NCI-H2196 treated with DMSO at 0.1 percent for 48 hours (cell line): ENCODE measurements at regions not wholly inside any gene's neighbourhood (a gene's known extent, or its start where the extent isn't known, plus 50 kb on each side); places are given as distances from the start of the nearest gene placed in this dataset.
"Not testable (repeated sequence)": the region's sequence is repeated elsewhere in the genome, so short reads cannot be mapped to it uniquely, and the experiment has no call there.

Experiments used
- DNase-seq: peaks from one replicate; lab custom pipeline; 2025; ENCODE audit not compliant: unreplicated experiment; lab: John Stamatoyannopoulos, UW

DNA sequence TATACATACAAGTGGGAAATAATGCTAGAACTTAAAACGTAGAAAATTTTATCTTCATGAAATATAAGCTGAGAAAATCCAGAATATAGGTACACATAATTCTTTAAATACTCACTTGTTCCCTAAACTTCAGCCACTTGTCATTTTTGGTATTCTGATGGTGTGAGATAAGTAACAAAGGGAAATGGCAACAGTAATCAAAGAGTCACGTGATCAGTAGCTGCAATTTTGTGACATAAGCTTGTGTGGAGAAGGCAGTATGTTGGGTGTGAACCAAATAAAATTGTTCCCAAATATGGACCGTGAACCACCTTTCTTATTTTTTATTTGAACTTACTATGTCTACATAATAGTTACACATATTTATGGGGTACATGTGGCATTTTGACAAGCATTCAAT, 650.3 kb upstream of the ADARB2 start:
- no peak for DNase-seq

DNA sequence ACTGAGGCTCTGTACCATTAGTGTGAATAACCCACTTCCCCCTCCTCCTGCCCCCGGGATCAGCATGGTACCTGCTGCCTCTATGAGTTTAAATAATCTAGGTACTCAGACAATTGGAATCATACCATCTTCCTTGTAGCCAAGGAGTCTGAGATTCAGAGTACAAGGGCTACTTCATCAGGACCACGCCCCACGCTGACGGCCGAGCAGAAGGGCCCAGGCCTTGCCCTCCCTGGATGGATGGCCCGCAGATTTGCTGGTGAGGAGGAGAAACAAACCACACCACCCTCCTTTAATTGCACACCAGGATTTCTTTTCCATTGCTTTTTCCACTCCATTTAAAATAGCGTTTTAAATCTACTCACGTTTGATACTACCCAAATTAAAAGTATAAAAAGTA, 649.9 kb upstream of the ADARB2 start:
- DNase-seq = no peak

GRCh38 chr10:2380218-2380617, 642.9 kb upstream of the ADARB2 start:
- DNase-seq = no peak

DNA sequence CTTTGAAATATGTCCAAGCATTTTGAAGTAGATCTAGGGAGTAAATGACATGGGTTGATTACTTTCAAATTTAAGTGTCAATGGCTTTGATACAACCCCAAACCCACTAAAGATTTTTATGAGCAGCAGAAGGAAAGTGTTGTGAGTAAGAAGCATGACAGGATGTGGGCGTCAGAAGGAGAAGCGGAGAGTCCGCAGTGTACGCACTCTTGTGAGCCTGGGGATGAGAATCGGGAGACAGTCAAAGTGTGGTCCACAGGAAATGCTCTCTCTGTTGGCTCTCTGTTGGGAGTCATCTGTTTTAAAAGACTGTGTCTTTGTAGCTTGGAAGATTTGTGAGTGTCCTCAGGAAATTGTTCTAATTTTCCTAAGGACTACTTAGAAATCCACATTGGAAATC, 629.8 kb upstream of the ADARB2 start:
- DNase-seq = no peak

GRCh38 chr10:2366264-2366931, 629.1 kb upstream of the ADARB2 start:
- no peak for DNase-seq

DNA sequence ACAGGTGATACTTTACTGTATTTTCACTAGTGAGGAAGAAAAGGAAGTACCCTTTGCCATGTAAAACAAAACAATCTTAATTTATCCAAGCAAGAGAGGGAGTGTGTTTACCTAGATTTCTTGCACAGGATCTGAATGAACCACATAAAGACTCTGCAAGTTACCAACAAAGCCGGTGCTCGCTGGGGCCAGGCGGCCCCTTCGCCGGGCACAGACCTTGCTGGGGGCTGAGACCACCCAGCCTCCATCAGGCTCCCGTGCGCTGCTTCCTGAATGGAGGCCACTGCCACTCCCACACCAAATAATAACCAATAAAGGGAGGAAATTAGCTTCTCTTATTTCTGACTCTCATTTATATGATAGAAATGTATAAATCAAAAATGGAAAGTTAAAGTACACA, 625.0 kb upstream of the ADARB2 start:
- DNase-seq = no peak

GRCh38 chr10:2358586-2358985, 621.3 kb upstream of the ADARB2 start:
- no peak for DNase-seq

DNA sequence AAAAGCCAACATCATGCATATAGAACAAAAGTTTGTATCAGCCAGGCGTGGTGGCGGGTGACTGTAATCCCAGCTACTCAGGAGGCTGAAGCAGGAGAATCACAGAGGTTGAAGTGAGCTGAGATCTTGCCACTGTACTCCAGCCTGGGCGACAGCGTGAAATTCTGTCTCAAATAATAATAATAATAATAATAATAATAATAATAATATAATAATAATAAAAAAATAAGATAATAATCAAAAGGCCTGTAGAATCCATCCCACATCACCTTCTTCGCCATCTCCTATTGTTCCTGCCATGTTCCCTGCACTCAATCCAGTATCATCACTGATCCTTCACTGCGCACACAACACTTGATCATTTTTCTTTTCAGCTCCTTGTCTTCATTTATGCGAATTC, 619.3 kb upstream of the ADARB2 start:
- DNase-seq = no peak

DNA sequence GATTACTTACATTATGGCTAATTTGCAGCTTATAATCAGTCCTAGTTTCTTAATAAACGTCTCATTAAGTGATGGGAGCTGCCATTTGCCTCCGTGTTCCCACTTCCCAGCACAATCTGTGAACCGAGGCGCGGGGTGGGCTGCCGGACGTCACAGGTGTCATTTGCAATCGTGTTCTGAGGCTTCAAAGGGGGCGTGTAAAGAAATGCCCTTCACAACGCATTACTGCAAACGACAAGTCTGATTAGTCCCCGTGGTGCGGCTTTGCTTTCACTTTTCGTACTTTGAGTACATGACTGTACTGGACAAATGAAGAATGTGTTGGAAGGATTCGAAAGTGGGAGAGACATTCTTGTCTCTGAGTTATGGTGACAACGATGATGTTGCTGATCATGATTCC, 614.2 kb upstream of the ADARB2 start:
- no peak for DNase-seq

GRCh38 chr10:2342206-2342605, 604.9 kb upstream of the ADARB2 start:
- no peak for DNase-seq

DNA sequence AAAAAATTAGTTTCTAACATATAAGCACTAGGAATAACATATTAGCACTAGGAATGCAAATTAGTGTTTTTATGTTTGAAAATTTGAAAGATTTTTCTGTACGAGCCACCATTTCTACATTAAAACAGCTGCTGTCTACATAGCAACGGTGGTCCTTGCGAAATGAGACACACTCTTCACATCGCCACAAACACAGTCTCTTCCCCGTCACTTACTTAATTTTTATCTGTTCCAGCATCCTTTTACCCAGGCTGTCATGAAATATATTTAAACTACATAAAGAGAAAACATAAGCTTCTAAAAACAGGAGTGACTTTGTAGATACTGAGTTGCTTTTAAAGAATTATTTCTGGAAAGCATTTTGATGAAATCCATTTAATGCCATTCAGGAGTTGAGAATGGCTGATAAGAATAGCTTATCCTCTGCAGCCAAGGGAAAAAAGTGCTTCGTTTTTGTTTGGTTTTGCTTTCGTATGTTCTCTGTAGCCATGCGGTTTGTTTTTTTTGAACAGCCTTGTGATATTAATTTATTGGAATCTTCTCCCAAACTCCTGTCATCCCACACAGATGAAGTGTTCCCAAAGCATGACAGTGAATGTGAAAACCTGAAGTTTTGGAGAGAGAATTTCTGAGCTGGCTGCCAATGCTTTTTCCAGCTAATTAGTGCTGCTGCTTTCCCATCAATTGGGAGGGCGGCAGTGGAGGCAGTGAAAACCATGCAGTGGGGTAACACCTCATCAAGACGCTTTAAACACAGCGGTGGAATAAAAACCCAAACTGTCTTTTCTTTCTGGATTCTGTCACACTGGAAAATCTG, 603.7 kb upstream of the ADARB2 start:
- DNase-seq = no peak

- no peak for DNase-seq
Measured at GRCh38 chr10:2335626-2336025, 598.3 kb upstream of the ADARB2 start.

- no peak for DNase-seq
Measured at GRCh38 chr10:2334575-2334974, 597.2 kb upstream of the ADARB2 start.

DNA sequence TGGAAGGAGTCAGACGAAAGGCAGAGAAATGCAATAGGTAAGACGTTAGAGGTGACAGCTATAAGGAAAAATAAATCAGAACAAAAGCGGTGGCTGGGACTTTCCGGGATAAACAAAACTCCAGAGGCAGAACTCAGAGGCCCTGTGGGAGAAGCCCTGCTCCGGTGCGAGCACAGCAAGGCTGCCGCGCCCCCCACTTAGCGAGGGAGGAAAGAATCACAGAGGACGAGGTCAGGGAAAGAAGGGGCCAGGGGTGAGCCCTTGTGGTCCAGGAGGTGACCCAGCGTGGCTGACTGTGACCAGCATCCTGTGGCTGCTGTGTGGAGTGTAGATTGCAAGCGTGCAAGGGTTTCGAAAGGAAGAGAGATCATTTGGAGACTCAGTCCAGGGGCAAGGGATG, 591.8 kb upstream of the ADARB2 start:
- no peak for DNase-seq

GRCh38 chr10:2326411-2326810, 589.1 kb upstream of the ADARB2 start:
- DNase-seq = no peak

- DNase-seq = not testable (repeated sequence)
Measured at GRCh38 chr10:2315045-2315485, 577.7 kb upstream of the ADARB2 start.

- no peak for DNase-seq
Measured at GRCh38 chr10:2306081-2306480, 568.8 kb upstream of the ADARB2 start.

DNA sequence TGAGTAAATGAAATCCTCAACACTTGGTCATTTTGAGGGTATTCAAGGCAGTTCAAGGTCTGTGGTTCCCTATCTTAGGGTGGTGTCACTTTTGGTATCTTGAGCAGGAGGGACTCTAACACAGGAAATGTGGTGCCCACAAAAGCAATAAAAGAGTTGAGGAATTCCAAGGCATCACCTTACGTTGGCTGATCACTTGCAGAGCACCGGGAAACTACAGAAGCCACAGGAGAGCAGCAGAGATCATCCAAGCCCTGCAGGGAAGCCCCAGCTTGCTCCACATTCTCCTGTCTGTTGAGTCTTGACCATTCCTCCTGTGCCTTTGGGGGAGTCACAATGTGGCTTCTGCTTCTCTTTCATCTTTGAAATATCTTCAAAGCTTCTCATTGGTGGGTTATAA, 565.8 kb upstream of the ADARB2 start:
- no peak for DNase-seq

DNA sequence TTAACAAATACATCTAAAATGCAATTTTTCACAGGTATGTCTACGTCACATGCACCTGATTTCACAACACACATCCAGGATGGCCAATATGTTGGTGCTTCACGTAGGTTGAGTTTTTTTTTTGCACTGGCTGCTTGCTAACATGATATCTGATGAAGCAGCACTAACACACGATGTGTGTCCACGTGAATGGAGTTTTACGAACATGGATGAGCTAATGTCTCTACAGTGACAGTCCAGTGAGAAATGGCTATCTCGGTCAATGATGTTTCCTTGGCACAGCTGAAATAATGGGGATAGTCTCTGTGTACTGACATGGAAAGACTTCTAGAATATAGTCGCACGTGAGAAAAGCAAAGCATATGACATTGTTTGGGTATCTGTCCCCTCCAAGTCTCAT, 563.9 kb upstream of the ADARB2 start:
- DNase-seq = no peak

GRCh38 chr10:2300231-2300630, 562.9 kb upstream of the ADARB2 start:
- DNase-seq = no peak

DNA sequence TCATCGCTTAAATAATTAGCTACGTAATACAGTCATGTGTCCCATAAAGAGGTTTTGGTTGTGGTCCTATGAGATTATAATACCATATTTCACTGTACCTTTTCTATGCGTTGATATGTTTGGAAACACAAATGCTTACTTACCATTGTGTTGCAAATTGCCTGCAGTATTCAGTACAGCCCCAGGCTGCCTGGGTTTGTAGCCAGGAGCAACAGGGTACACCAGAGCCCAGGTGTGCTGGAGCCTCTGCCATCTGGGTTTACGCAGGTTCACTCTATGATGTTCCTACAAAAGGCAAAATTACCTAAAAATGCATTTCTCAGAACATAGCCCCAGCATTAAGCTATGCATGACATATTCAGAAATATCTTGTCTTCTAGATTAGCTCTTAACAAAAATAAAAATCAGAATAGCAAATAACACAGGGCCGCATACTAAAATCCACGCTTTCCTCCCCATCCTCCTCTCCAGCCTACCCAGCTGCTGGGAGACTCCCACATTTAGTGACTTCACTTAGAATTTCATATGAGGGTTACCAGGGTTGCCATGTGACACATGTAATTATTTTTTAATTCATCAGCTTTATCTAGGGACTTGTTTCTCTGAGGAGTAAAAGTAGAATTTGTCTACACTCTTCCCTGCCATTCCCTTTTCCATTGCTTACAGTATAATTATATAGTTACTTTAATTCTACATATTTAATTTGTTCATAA, 559.0 kb upstream of the ADARB2 start:
- DNase-seq = no peak

- no peak for DNase-seq
Measured at GRCh38 chr10:2294739-2295138, 557.4 kb upstream of the ADARB2 start.
